Stimulated activated CD4-positive, alpha-beta T cell treated with anti-CD3 and anti-CD28 coated beads, Interleukin-4, amount 100 ng/mL, for 48 hours (primary cell): ENCODE measurements at regions not wholly inside any gene's neighbourhood (a gene's known extent, or its start where the extent isn't known, plus 50 kb on each side); places are given as distances from the start of the nearest gene placed in this dataset.

Source experiments
- DNase-seq, 2 donors: peaks; one replicate each; pipeline ENCODE4 v3.0.0-alpha.2; 2020; ENCODE audit warnings: low read depth in 2 of 2

DNA sequence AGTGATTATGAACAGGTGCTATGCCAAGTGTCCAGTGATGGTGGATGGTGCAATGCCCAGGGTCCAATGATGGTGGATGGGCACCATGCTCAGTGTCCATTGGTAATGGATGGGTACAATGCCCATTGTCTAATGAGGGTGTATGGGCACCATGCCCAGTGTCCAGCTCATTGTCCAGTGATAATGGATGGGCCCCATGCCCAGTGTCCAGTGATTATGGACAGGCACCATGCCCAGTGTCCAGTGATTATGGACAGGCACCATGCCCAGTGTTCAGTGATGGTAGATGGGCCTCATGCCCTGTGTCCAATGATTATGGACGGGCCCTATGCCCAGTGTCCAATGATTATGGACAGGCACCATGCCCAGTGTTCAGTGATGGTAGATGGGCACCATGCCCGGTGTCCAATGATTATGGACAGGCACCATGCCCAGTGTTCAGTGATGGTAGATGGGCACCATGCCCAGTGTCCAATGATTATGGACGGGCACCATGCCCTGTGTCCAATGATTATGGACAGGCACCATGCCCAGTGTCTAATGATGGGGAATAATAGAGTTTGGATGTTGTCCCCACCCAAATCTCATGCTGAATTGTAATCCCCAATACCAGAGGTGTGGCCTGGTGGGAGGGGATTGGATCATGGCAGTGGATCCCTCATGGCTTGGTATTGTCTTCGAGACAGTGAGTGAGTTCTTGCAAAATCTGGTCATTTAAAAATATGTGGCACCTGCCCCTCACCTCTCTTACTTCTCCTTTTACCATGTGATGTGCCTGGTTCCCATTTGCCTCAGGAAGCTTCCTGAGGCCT lies 87.8 kb downstream of the ANKRD10 start:
- DNase-seq, result no peak
